ENCODE measurements at regions not wholly inside any gene's neighbourhood (a gene's known extent, or its start where the extent isn't known, plus 50 kb on each side); places are given as distances from the start of the nearest gene placed in this dataset.

DNA sequence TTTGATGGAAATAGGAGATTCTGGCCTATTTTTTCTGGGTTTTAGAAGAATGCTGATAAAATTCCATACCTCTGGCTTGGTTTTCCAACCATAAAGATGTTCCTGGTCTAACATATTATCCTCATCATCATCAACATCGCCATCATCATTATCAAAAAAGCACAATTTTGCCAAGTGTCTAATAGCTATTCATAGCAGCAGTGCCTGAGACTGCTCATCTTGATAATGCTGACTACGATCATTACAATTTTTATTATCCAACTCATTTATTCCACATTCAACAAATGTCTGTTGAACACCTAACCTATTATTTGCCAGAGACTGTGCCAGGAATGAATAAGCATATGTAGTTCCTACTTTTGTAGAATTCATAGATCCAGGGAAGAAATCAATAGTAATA, 303.5 kb upstream of the GATB start:
- H4K20me1 ChIP-seq (ENCODE audit: insufficient read depth, low read length, poor library complexity, severe bottlenecking): no peaks in the 10 kb centered on the region
- no peak overlapping the region for H3K4me3 ChIP-seq (ENCODE audit: low read length, poor library complexity, severe bottlenecking)
- H3K4me1 ChIP-seq (ENCODE audit: insufficient read depth, low read length, poor library complexity, severe bottlenecking): peaks cover 34% of the 10 kb centered on the region
- H3K9me3 ChIP-seq (ENCODE audit: insufficient read depth, low read depth, low read length): no peaks in the 10 kb centered on the region
- no peaks in the 10 kb centered on the region for H3K27me3 ChIP-seq (ENCODE audit: insufficient read depth, low read length, poor library complexity, severe bottlenecking)
- no peak overlapping the region for H3K4me2 ChIP-seq (ENCODE audit: low read depth, low read length, poor library complexity, severe bottlenecking)
- H3K36me3 ChIP-seq (ENCODE audit: insufficient read depth, low read length): no peaks in the 10 kb centered on the region
- H2AFZ ChIP-seq (ENCODE audit: low read length): no peak overlapping the region
- TF ChIP-seq, protein P1, sequence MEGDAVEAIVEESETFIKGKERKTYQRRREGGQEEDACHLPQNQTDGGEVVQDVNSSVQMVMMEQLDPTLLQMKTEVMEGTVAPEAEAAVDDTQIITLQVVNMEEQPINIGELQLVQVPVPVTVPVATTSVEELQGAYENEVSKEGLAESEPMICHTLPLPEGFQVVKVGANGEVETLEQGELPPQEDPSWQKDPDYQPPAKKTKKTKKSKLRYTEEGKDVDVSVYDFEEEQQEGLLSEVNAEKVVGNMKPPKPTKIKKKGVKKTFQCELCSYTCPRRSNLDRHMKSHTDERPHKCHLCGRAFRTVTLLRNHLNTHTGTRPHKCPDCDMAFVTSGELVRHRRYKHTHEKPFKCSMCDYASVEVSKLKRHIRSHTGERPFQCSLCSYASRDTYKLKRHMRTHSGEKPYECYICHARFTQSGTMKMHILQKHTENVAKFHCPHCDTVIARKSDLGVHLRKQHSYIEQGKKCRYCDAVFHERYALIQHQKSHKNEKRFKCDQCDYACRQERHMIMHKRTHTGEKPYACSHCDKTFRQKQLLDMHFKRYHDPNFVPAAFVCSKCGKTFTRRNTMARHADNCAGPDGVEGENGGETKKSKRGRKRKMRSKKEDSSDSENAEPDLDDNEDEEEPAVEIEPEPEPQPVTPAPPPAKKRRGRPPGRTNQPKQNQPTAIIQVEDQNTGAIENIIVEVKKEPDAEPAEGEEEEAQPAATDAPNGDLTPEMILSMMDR (conservative IDR thresholded peaks at IDR 0.05; ENCODE audit: low read length): no peak
- no peak for TF ChIP-seq EZH2phosphoT487 (IDR thresholded peaks at IDR 0.05; ENCODE audit: borderline replicate concordance)
- H3K79me2 ChIP-seq (ENCODE audit: insufficient read depth, low read length): no peaks in the 10 kb centered on the region
- no peaks in the 10 kb centered on the region for H3K9me2 ChIP-seq (replicated peaks; ENCODE audit: low read depth, low read length)
- H3K9ac ChIP-seq (ENCODE audit: low read depth, low read length, poor library complexity, severe bottlenecking): no peak overlapping the region
- H3F3A ChIP-seq (ENCODE audit: low read depth): no peaks in the 10 kb centered on the region

DNA sequence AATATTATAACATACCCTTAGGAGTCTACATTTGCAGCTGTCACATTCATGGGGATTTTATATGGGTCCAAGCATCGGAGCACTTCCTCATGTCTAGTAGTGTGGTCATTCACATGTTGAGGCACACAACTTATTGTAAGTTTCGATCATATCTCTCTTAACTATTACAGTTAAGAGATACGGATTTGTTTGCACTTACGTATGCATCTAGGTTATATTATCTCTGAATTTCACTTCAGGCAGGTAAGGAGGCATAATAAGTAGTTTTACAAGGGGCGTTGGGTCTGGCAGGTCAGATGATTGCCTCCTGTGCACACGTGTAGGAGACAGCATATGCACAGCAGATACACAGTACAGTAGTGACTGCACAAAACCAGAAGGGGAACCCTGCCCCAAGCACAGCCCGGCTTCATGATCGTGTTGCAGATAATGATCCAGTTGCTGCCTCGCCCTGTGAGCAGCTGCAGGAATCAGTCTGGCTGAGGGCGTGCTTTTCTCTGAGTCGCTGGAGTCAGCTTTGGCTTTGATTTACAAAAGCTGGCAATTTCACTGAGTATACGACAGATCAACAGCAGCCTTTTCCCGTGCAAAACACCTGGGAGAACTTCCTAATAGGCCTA, 302.9 kb upstream of the GATB start:
- Histone ChIP-seq H3K27me3 (ENCODE audit: insufficient read depth, low read length, poor library complexity, severe bottlenecking) (no peaks in the 10 kb centered on the region), H4K20me1 (ENCODE audit: insufficient read depth, low read length, poor library complexity, severe bottlenecking) (no peaks in the 10 kb centered on the region), H3K9me2 (replicated peaks; ENCODE audit: low read depth, low read length) (no peaks in the 10 kb centered on the region), H3K36me3 (ENCODE audit: insufficient read depth, low read length) (no peaks in the 10 kb centered on the region), H3F3A (ENCODE audit: low read depth) (no peaks in the 10 kb centered on the region), H3K79me2 (ENCODE audit: insufficient read depth, low read length) (no peaks in the 10 kb centered on the region), H3K9me3 (ENCODE audit: insufficient read depth, low read depth, low read length) (no peaks in the 10 kb centered on the region), H2AFZ (ENCODE audit: low read length) (peak overlapping the region; percentile 22; the same call in 1 of the 2 replicates), H3K4me3 (ENCODE audit: low read length, poor library complexity, severe bottlenecking) (no peak overlapping the region), H3K4me1 (ENCODE audit: insufficient read depth, low read length, poor library complexity, severe bottlenecking) (peaks cover 28% of the 10 kb centered on the region), H3K9ac (ENCODE audit: low read depth, low read length, poor library complexity, severe bottlenecking) (no peak overlapping the region), H3K4me2 (ENCODE audit: low read depth, low read length, poor library complexity, severe bottlenecking) (no peak overlapping the region)
- TF ChIP-seq EZH2phosphoT487 (IDR thresholded peaks at IDR 0.05; ENCODE audit: borderline replicate concordance): no peak
- TF ChIP-seq, protein P1 (conservative IDR thresholded peaks at IDR 0.05; ENCODE audit: low read length): peak; percentile 41; the same call in 1 of the 2 replicates

DNA sequence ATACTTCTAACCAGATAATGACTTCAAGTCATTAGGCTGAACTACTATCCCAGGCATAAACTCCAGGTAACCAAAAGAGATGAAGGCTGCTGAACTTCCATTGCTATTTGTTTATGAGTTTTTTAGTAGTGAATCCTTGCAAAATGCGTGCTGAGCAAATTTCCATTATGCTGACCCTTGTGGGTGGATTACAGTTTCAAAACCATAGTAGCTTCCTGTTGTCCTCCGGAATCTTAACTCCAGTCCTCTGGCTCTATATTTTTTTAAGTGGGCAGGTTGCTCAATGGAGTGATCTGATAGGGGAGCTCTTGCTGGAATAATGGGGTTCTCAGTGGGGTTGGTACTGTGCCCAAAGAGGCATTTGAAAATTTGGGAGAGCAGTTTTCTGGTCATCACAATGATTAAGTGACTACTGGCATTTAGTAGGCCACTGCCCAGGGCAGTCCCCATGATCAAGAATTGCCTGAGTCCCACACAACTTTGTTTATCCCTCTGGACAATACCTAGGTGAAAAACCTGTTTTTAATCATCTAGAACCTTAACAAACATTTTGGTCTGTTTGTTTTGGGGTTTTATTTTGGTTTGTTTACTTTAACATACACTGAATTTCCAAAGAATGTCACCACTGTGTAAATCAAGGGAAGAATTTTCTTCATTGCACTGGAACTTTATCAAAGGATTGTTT, 302.3 kb upstream of the GATB start:
- Histone ChIP-seq H3F3A (ENCODE audit: low read depth) (no peaks in the 10 kb centered on the region), H3K79me2 (ENCODE audit: insufficient read depth, low read length) (no peaks in the 10 kb centered on the region), H3K4me1 (ENCODE audit: insufficient read depth, low read length, poor library complexity, severe bottlenecking) (peaks cover 22% of the 10 kb centered on the region), H3K27me3 (ENCODE audit: insufficient read depth, low read length, poor library complexity, severe bottlenecking) (no peaks in the 10 kb centered on the region), H3K4me3 (ENCODE audit: low read length, poor library complexity, severe bottlenecking) (no peak overlapping the region), H3K9me3 (ENCODE audit: insufficient read depth, low read depth, low read length) (no peaks in the 10 kb centered on the region), H3K9ac (ENCODE audit: low read depth, low read length, poor library complexity, severe bottlenecking) (no peak overlapping the region), H4K20me1 (ENCODE audit: insufficient read depth, low read length, poor library complexity, severe bottlenecking) (no peaks in the 10 kb centered on the region), H3K36me3 (ENCODE audit: insufficient read depth, low read length) (no peaks in the 10 kb centered on the region), H2AFZ (ENCODE audit: low read length) (peak overlapping the region; percentile 22; the same call in 1 of the 2 replicates), H3K9me2 (replicated peaks; ENCODE audit: low read depth, low read length) (no peaks in the 10 kb centered on the region), H3K4me2 (ENCODE audit: low read depth, low read length, poor library complexity, severe bottlenecking) (no peak overlapping the region)
- TF ChIP-seq, protein P1 (conservative IDR thresholded peaks at IDR 0.05; ENCODE audit: low read length): no peak
- TF ChIP-seq EZH2phosphoT487 (IDR thresholded peaks at IDR 0.05; ENCODE audit: borderline replicate concordance): no peak

All from Loucy (cell line).